ENCODE measurements at regions not wholly inside any gene's neighbourhood (a gene's known extent, or its start where the extent isn't known, plus 50 kb on each side); places are given as distances from the start of the nearest gene placed in this dataset.

DNA sequence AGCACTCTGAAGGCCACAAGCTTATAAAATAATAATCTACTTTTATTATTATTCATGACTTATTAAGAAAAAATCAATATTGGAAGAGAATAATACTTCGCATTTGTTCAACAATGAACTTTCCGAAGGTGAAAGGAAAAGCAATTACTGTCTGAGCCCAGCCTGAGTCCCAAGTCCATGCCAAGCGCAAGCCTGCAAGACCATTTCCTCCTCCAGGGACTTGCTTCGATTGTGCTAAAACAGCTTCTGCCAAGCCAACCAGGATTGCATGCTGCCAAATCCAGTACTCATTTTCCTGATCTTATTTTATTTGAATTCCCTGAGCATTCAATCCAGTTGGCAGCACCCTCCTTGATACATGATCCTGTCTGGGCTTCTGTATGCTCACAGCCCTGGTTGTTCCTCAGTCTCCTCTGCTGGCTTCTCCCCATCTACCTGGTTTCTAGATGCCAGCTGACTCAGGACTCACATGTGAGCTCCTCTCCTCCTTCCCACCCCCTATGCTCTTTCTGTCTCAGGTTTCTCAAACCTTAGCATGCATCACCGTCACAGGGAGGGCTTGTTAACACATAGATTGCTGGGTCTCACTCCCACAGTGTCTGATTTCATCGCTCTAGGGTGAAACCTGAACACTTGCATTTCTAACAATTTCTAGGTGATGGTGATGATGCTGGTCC lies 55.9 kb upstream of the PSMF1 start:
- H4K20me1 ChIP-seq (replicated peaks; ENCODE audit: control insufficient read depth, insufficient read depth, low read length) = no peaks in the 10 kb centered on the region
- H3K9me3 ChIP-seq (replicated peaks; ENCODE audit: control insufficient read depth, insufficient read depth, low read depth, low read length) = no peaks in the 10 kb centered on the region; the same call in 1 of the 2 replicates
- no TSS peak for BruUV-seq (replicated peaks)
- H3K36me3 ChIP-seq (ENCODE audit: control insufficient read depth, insufficient read depth, low read length) = no peaks in the 10 kb centered on the region
- H3K9ac ChIP-seq (ENCODE audit: insufficient read depth in 1 of 2, low read depth in 2 of 2, low read length in 2 of 2) = no peak overlapping the region
- 23% methylated on average over 5 of the region's 6 CpGs for WGBS (ENCODE audit: insufficient coverage, low coverage, missing lambda C conversion rate)
- ChIA-PET CTCF (ENCODE audit: low intra/inter-chr PET ratio) (no interaction called here), POLR2A (interaction anchor here (1.2 kb wide), 1 partner anchor 33 kb away, joined by 3 read pairs; no protein-coding TSS in a partner anchor)
- no peak overlapping the region; the same call in 1 of the 2 replicates for H3K4me2 ChIP-seq (ENCODE audit: insufficient read depth, low read length)
- FAIRE-seq (no peak), ATAC-seq (no peak), DNase-seq (ENCODE audit: extremely low read depth in 1 of 4, low spot score in 3 of 4) (no peak)
- H3K9me1 ChIP-seq (ENCODE audit: control insufficient read depth, insufficient read depth, low read length) = no peaks in the 10 kb centered on the region
- intact Hi-C loops (cut with micrococcal nuclease) (no loop called here), in situ Hi-C loops (cut with MboI) (no loop called here)
- H3K4me1 ChIP-seq (replicated peaks in 1 of 2; ENCODE audit: control insufficient read depth in 2 of 2, insufficient read depth in 2 of 2, low read length in 2 of 2) = peaks cover 0 to 19% of the 10 kb centered on the region in 2 experiments; a peak in 4 of 5 replicates
- no peak overlapping the region for H3K27ac ChIP-seq (ENCODE audit: extremely low read depth, low read depth, low read length)
- H2AFZ ChIP-seq (ENCODE audit: low read depth, low read length) = no peak overlapping the region
- no peaks in the 10 kb centered on the region for H3K79me2 ChIP-seq (ENCODE audit: control insufficient read depth, insufficient read depth, low read length)
- no peaks in the 10 kb centered on the region for H3K27me3 ChIP-seq (ENCODE audit: control insufficient read depth in 2 of 2, insufficient read depth in 2 of 2, low read length in 2 of 2)
- H3K4me3 ChIP-seq = no peak overlapping the region
- TF ChIP-seq SOX6 (IDR thresholded peaks at IDR 0.05) (no peak), ZNF263 (CRISPR knock-in tag; IDR thresholded peaks at IDR 0.05; ENCODE audit: borderline replicate concordance) (no peak), ATF1 (CRISPR knock-in tag; IDR thresholded peaks at IDR 0.05) (no peak), ATF1 (tag; IDR thresholded peaks at IDR 0.05) (no peak), ILK (tag; IDR thresholded peaks at IDR 0.05; ENCODE audit: borderline replicate concordance, low read depth) (no peak), ZNF41 (CRISPR knock-in tag; conservative IDR thresholded peaks at IDR 0.05) (no peak), RBM15 (IDR thresholded peaks at IDR 0.05; ENCODE audit: insufficient read depth, low read length) (no peak), RNF2 (IDR thresholded peaks at IDR 0.05) (no peak), BDP1 (IDR thresholded peaks at IDR 0.05; ENCODE audit: insufficient read depth, insufficient read length) (no peak), SRSF9 (IDR thresholded peaks at IDR 0.05; ENCODE audit: borderline replicate concordance, low read depth, low read length) (no peak), ZBTB11 (CRISPR knock-in tag; IDR thresholded peaks at IDR 0.05) (no peak), FOS (IDR thresholded peaks at IDR 0.05; ENCODE audit: extremely low read depth, insufficient read length) (no peak), SMARCA4 (IDR thresholded peaks at IDR 0.05) (no peak), ATF4 (CRISPR knock-in tag; IDR thresholded peaks at IDR 0.05) (no peak), ZNF165 (CRISPR knock-in tag; IDR thresholded peaks at IDR 0.05; ENCODE audit: borderline replicate concordance) (no peak), KLF1 (tag; IDR thresholded peaks at IDR 0.05) (no peak)
- TF ChIP-seq, protein P1, sequence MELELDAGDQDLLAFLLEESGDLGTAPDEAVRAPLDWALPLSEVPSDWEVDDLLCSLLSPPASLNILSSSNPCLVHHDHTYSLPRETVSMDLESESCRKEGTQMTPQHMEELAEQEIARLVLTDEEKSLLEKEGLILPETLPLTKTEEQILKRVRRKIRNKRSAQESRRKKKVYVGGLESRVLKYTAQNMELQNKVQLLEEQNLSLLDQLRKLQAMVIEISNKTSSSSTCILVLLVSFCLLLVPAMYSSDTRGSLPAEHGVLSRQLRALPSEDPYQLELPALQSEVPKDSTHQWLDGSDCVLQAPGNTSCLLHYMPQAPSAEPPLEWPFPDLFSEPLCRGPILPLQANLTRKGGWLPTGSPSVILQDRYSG (tag; conservative IDR thresholded peaks at IDR 0.05; ENCODE audit: low read depth) = no peak

Data from K562 (cell line).